ENCODE measurements at regions not wholly inside any gene's neighbourhood (a gene's known extent, or its start where the extent isn't known, plus 50 kb on each side); places are given as distances from the start of the nearest gene placed in this dataset.

- no peak overlapping the region for H2AK5ac ChIP-seq (ENCODE audit: low read depth, low read length)
- no peaks in the 10 kb centered on the region for H3K36me3 ChIP-seq (ENCODE audit: control insufficient read depth in 2 of 4, insufficient read depth in 4 of 4, low read length in 3 of 4)
- H3K4me1 ChIP-seq (replicated peaks in 1 of 4; ENCODE audit: control insufficient read depth in 3 of 4, insufficient read depth in 4 of 4, low read length in 3 of 4) = peaks cover 6 to 20% (median 18%) of the 10 kb centered on the region in 4 experiments
- no peak overlapping the region for H2AFZ ChIP-seq (ENCODE audit: low read length)
- H3K4me2 ChIP-seq (ENCODE audit: insufficient read depth in 1 of 2, low read depth in 2 of 2, low read length in 2 of 2) = no peak overlapping the region
- H2BK5ac ChIP-seq (ENCODE audit: low read depth, low read length) = no peak overlapping the region
- WGBS, 2 experiments (ENCODE audit: extremely low coverage in 1 of 2, insufficient coverage in 1 of 2, insufficient read length in 1 of 2, insufficient replicate concordance in 2 of 2, low coverage in 1 of 2, low lambda C conversion rate in 2 of 2, missing lambda C conversion rate in 1 of 2) = 79% methylated on average over 3 of the region's 3 CpGs; no CpG with 5 or more reads in 1 of the 2 experiments
- TF ChIP-seq TAF1 (IDR thresholded peaks at IDR 0.05; ENCODE audit: low read depth, low read length) (no peak), ZNF274 (IDR thresholded peaks at IDR 0.05; ENCODE audit: borderline replicate concordance, extremely low read depth, low read length) (no peak), SUZ12 (IDR thresholded peaks at IDR 0.05; ENCODE audit: low read length) (no peak)
- no peak overlapping the region for H3K27ac ChIP-seq (ENCODE audit: low read depth, low read length)
- H4K20me1 ChIP-seq (replicated peaks in 1 of 2; ENCODE audit: control insufficient read depth in 1 of 2, insufficient read depth in 2 of 2, low read length in 2 of 2) = no peaks in the 10 kb centered on the region
- H3K9ac ChIP-seq (replicated peaks in 1 of 4; ENCODE audit: extremely low read depth in 1 of 4, low read depth in 3 of 4, low read length in 3 of 4) = no peak overlapping the region
- no peak overlapping the region for H3K4ac ChIP-seq (replicated peaks; ENCODE audit: insufficient read length, low read depth, low read length)
- CTCF ChIA-PET (ENCODE audit: partially characterized antibody) = interaction anchor here (1.0 to 3.5 kb wide), 4 partner anchors 9 to 247 kb away, joined by 3 to 18 read pairs (median 8); no protein-coding TSS in a partner anchor
- no peak overlapping the region for H3K23ac ChIP-seq (ENCODE audit: insufficient read length)
- H3K27me3 ChIP-seq (replicated peaks in 1 of 4; ENCODE audit: control insufficient read depth in 3 of 4, extremely low read depth in 1 of 4, insufficient read depth in 3 of 4, low read length in 3 of 4) = no peaks in the 10 kb centered on the region
- H4K8ac ChIP-seq (ENCODE audit: extremely low read depth, insufficient read depth, low read length) = no peak overlapping the region
- H3K9me3 ChIP-seq (ENCODE audit: insufficient read depth in 2 of 2, low read depth in 1 of 2, low read length in 1 of 2) = no peaks in the 10 kb centered on the region; a peak in 2 of 4 replicates
- H3K23me2 ChIP-seq (ENCODE audit: low read depth, low read length) = no peaks in the 10 kb centered on the region
- H2BK120ac ChIP-seq (replicated peaks; ENCODE audit: low read depth, low read length) = no peak overlapping the region
- H3K56ac ChIP-seq (replicated peaks; ENCODE audit: insufficient read length, low read depth, low read length) = no peak overlapping the region
- H2BK20ac ChIP-seq (ENCODE audit: low read length) = no peak overlapping the region
- H4K91ac ChIP-seq (replicated peaks; ENCODE audit: insufficient read length, low read length) = no peak overlapping the region
- H2BK15ac ChIP-seq (ENCODE audit: low read length) = no peak overlapping the region
- H3K18ac ChIP-seq (ENCODE audit: extremely low read depth, low read length) = no peak overlapping the region
- no peak overlapping the region for H2BK12ac ChIP-seq (ENCODE audit: low read depth, low read length)
- H4K5ac ChIP-seq (ENCODE audit: insufficient read length, low read depth, low read length) = no peak overlapping the region
- no peak overlapping the region for H3K4me3 ChIP-seq (ENCODE audit: extremely low read depth in 1 of 4, insufficient read depth in 2 of 4, low read depth in 3 of 4, low read length in 4 of 4)
- DNase-seq (ENCODE audit: low read depth in 1 of 2, low spot score in 2 of 2) = no peak
- FAIRE-seq = no peak
- no peaks in the 10 kb centered on the region for H3K79me1 ChIP-seq (ENCODE audit: low read depth, low read length)
- POLR2A ChIA-PET (ENCODE audit: partially characterized antibody) = no interaction called here
- H3K14ac ChIP-seq (ENCODE audit: insufficient read length) = no peak overlapping the region
- no peaks in the 10 kb centered on the region for H3K79me2 ChIP-seq (ENCODE audit: control insufficient read depth in 1 of 2, insufficient read depth in 2 of 2, low read length in 2 of 2)
Observed at GRCh38 chr12:107631715-107632114, 53.9 kb upstream of the PWP1 start.

Measured in H1 (cell line).